Renal pelvis (tissue), 1 donor: ENCODE measurements at regions not wholly inside any gene's neighbourhood (a gene's known extent, or its start where the extent isn't known, plus 50 kb on each side); places are given as distances from the start of the nearest gene placed in this dataset.
"Not testable (repeated sequence)": the region's sequence is repeated elsewhere in the genome, so short reads cannot be mapped to it uniquely, and the experiment has no call there.

Source experiments
- DNase-seq: peaks from one replicate; pipeline ENCODE4 v3.0.0-alpha.2; 2013

- DNase-seq = no peak
These were observed 84.6 kb downstream of the BTG1 start for GRCh38 chr12:92061061-92061460.

GRCh38 chr12:92059960-92060359 is 85.7 kb downstream of the BTG1 start:
- no peak for DNase-seq

GRCh38 chr12:92058664-92059063 is 87.0 kb downstream of the BTG1 start:
- DNase-seq = no peak

GRCh38 chr12:92056756-92057155 is 88.9 kb downstream of the BTG1 start:
- DNase-seq = not testable (repeated sequence)

GRCh38 chr12:92056290-92056689 is 89.4 kb downstream of the BTG1 start:
- DNase-seq = no peak

- DNase-seq = no peak
These were observed 89.8 kb downstream of the BTG1 start for GRCh38 chr12:92055877-92056276.

- no peak for DNase-seq
These were observed 94.2 kb downstream of the BTG1 start for GRCh38 chr12:92051441-92051840.

- no peak for DNase-seq
These were observed 96.2 kb downstream of the BTG1 start for GRCh38 chr12:92049403-92049802.

- DNase-seq = no peak
These were observed 98.2 kb downstream of the BTG1 start for GRCh38 chr12:92047393-92047826.

GRCh38 chr12:92046557-92047392 is 98.9 kb downstream of the BTG1 start:
- DNase-seq = no peak

- DNase-seq = no peak
These were observed 99.8 kb downstream of the BTG1 start for GRCh38 chr12:92045852-92046251.

GRCh38 chr12:92044435-92044834 is 101.2 kb downstream of the BTG1 start:
- no peak for DNase-seq

GRCh38 chr12:92042791-92043531 is 102.7 kb downstream of the BTG1 start:
- DNase-seq = no peak

GRCh38 chr12:92041742-92042141 is 103.9 kb downstream of the BTG1 start:
- no peak for DNase-seq

- no peak for DNase-seq
These were observed 106.6 kb downstream of the BTG1 start for GRCh38 chr12:92039046-92039445.

GRCh38 chr12:92038476-92038875 is 107.2 kb downstream of the BTG1 start:
- no peak for DNase-seq

GRCh38 chr12:92036771-92037453 is 108.7 kb downstream of the BTG1 start:
- DNase-seq = no peak

- no peak for DNase-seq
These were observed 109.5 kb downstream of the BTG1 start for GRCh38 chr12:92036061-92036620.

- no peak for DNase-seq
These were observed 110.2 kb downstream of the BTG1 start for GRCh38 chr12:92035477-92035876.

- peak; percentile 19 for DNase-seq
These were observed 110.7 kb downstream of the BTG1 start for GRCh38 chr12:92034858-92035401.

GRCh38 chr12:92034083-92034482 is 111.6 kb downstream of the BTG1 start:
- DNase-seq = no peak

- no peak for DNase-seq
These were observed 112.7 kb downstream of the BTG1 start for GRCh38 chr12:92032965-92033364.
